ENCODE measurements at regions not wholly inside any gene's neighbourhood (a gene's known extent, or its start where the extent isn't known, plus 50 kb on each side); places are given as distances from the start of the nearest gene placed in this dataset.

GRCh38 chr19:30225676-30226463 lies 146.3 kb upstream of the ZNF536 start:
- ATAC-seq (ENCODE audit: insufficient read depth, low FRiP score) (no peak), DNase-seq (peak; percentile 18 to 44 (median 32))
- no peaks in the 10 kb centered on the region for H3K36me3 ChIP-seq (ENCODE audit: control insufficient read depth in 4 of 4, insufficient read depth in 4 of 4, low read length in 4 of 4)
- no peak overlapping the region for H3K27ac ChIP-seq (ENCODE audit: low read depth in 1 of 2, low read length in 1 of 2)
- H3K9me3 ChIP-seq (ENCODE audit: control insufficient read depth in 4 of 4, insufficient read depth in 3 of 4, low read length in 3 of 4), result no peaks in the 10 kb centered on the region
- 2 to 3% methylated on average over 47 to 84 of the region's 84 CpGs for WGBS, 2 donors
- no peak overlapping the region for H3K4me3 ChIP-seq
- no peak overlapping the region for H3K9ac ChIP-seq (ENCODE audit: insufficient read depth in 1 of 2, low read length in 2 of 2)
- peaks cover 21 to 71% (median 29%) of the 10 kb centered on the region in 3 donors for H3K27me3 ChIP-seq (ENCODE audit: control insufficient read depth in 3 of 3, insufficient read depth in 3 of 3, low read length in 2 of 3)
- peaks cover 0 to 31% (median 7%) of the 10 kb centered on the region in 5 donors for H3K4me1 ChIP-seq (ENCODE audit: control insufficient read depth in 5 of 5, insufficient read depth in 5 of 5, low read length in 5 of 5)
- TF ChIP-seq CTCF (IDR thresholded peaks at IDR 0.05; ENCODE audit: control extremely low read depth, extremely low read depth), result no peak

DNA sequence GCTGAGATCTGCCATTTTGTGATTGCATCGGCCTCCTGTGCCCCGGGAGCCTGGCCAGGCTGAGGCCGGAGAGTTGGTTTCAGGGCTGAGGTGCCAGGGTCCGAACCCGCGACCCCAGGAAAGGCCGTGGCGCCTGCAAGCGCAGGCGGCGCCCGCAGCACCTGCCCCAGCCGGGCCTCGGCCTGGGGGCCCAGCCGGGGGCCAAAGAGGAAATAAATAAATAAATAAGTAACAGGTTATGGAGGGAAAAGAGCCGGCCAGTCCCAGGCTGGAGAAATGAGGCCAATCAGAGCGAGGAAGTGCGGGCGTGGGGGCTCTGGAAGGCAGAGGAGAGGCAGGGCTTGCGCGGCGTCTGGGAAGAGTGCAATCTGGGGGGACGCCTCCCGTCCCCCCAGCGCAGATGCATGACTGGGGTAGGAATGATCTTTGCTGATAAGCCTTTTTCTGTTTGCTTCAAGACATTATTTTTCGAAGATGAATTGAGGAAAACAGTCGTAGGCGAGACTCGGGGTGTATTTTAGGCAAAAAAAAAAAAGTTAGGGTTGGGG lies 145.6 kb upstream of the ZNF536 start:
- Histone ChIP-seq H3K9me3 (ENCODE audit: control insufficient read depth in 4 of 4, insufficient read depth in 3 of 4, low read length in 3 of 4) (no peaks in the 10 kb centered on the region), H3K36me3 (ENCODE audit: control insufficient read depth in 4 of 4, insufficient read depth in 4 of 4, low read length in 4 of 4) (no peaks in the 10 kb centered on the region), H3K27me3 (ENCODE audit: control insufficient read depth in 3 of 3, insufficient read depth in 3 of 3, low read length in 2 of 3) (peaks cover 21 to 71% (median 24%) of the 10 kb centered on the region in 3 donors), H3K4me1 (ENCODE audit: control insufficient read depth in 5 of 5, insufficient read depth in 5 of 5, low read length in 5 of 5) (peaks cover 0 to 31% (median 7%) of the 10 kb centered on the region in 5 donors), H3K4me3 (no peak overlapping the region), H3K9ac (ENCODE audit: insufficient read depth in 1 of 2, low read length in 2 of 2) (no peak overlapping the region), H3K27ac (ENCODE audit: low read depth in 1 of 2, low read length in 1 of 2) (no peak overlapping the region)
- DNase-seq (peak; percentile 39 to 51 (median 45)), ATAC-seq (ENCODE audit: insufficient read depth, low FRiP score) (no peak)
- 2 to 3% methylated on average over 29 of the region's 29 CpGs for WGBS, 2 donors
- TF ChIP-seq CTCF (IDR thresholded peaks at IDR 0.05; ENCODE audit: control extremely low read depth, extremely low read depth), result no peak

DNA sequence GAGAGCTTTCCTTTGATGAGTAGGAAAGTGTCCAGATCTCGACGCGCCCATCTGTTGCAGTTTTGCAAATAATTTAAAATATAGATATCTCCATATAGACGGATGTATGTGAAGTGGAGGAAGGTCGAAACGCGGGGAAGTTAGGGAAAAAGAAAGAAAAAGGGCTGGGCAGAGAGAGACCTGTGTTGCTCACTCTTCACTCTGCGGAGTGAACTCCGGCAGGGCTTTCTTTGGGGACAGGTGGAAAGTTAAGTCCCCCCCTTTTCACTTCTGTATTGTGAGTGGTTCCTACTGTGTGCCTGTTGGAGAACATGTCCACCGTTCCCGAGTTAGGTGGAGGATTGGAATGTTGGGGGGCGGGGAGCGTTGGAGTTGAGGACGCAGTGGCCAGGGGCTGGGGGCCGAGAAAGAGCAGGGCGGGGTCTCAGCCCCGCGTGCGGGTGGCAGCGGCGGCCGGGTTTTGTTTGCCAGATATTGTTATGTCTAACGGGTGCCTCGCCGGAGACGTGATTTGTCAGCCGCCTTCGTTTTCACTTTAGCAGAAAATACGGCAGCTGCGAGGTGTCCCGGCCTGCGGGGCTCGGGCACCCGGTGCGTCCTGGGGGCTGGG lies 145.1 kb upstream of the ZNF536 start:
- DNase-seq (peak in 2 of 3 donors; percentile 28 to 48), ATAC-seq (ENCODE audit: insufficient read depth, low FRiP score) (no peak)
- Histone ChIP-seq H3K27ac (ENCODE audit: low read depth in 1 of 2, low read length in 1 of 2) (no peak overlapping the region), H3K4me3 (peak overlapping the region; percentile 47), H3K36me3 (ENCODE audit: control insufficient read depth in 4 of 4, insufficient read depth in 4 of 4, low read length in 4 of 4) (no peaks in the 10 kb centered on the region), H3K9me3 (ENCODE audit: control insufficient read depth in 4 of 4, insufficient read depth in 3 of 4, low read length in 3 of 4) (no peaks in the 10 kb centered on the region), H3K27me3 (ENCODE audit: control insufficient read depth in 3 of 3, insufficient read depth in 3 of 3, low read length in 2 of 3) (peaks cover 19 to 69% (median 24%) of the 10 kb centered on the region in 3 donors), H3K9ac (ENCODE audit: insufficient read depth in 1 of 2, low read length in 2 of 2) (no peak overlapping the region), H3K4me1 (ENCODE audit: control insufficient read depth in 5 of 5, insufficient read depth in 5 of 5, low read length in 5 of 5) (peaks cover 0 to 31% (median 7%) of the 10 kb centered on the region in 5 donors)
- WGBS, 2 donors, result 1% methylated on average over 35 of the region's 35 CpGs
- TF ChIP-seq CTCF (IDR thresholded peaks at IDR 0.05; ENCODE audit: control extremely low read depth, extremely low read depth), result no peak
